Esophagus mucosa (tissue), 1 donor: ENCODE measurements at regions not wholly inside any gene's neighbourhood (a gene's known extent, or its start where the extent isn't known, plus 50 kb on each side); places are given as distances from the start of the nearest gene placed in this dataset.
"Not testable (repeated sequence)": the region's sequence is repeated elsewhere in the genome, so short reads cannot be mapped to it uniquely, and the experiment has no call there.

Experiments
- ATAC-seq: fragments of 200-7000 bp; cut with Tn5 transposase; one replicate; pipeline ENCODE4 v1.9.1; 2020
- donor health status: DM: yes; HTN: yes; CAD: no.

GRCh38 chr1:60949154-60949825 lies 133.1 kb upstream of the NFIA start:
- ATAC-seq: no peak

- no peak for ATAC-seq
Observed at GRCh38 chr1:60948486-60948885, 133.9 kb upstream of the NFIA start.

- ATAC-seq: no peak
Observed at GRCh38 chr1:60947367-60947766, 135.0 kb upstream of the NFIA start.

- no peak for ATAC-seq
Observed at GRCh38 chr1:60942896-60943638, 139.3 kb upstream of the NFIA start.

GRCh38 chr1:60942291-60942690 lies 140.1 kb upstream of the NFIA start:
- peak; percentile 97 for ATAC-seq

- not testable (repeated sequence) for ATAC-seq
Observed at GRCh38 chr1:60940685-60941084, 141.7 kb upstream of the NFIA start.

- no peak for ATAC-seq
Observed at GRCh38 chr1:60937720-60938119, 144.6 kb upstream of the NFIA start.

GRCh38 chr1:60936591-60937342 lies 145.6 kb upstream of the NFIA start:
- no peak for ATAC-seq

- no peak for ATAC-seq
Observed at GRCh38 chr1:60936163-60936562, 146.2 kb upstream of the NFIA start.

- no peak for ATAC-seq
Observed at GRCh38 chr1:60935599-60936110, 146.7 kb upstream of the NFIA start.

- no peak for ATAC-seq
Observed at GRCh38 chr1:60930130-60930529, 152.2 kb upstream of the NFIA start.

- no peak for ATAC-seq
Observed at GRCh38 chr1:60924964-60925798, 157.2 kb upstream of the NFIA start.

- ATAC-seq: no peak
Observed at GRCh38 chr1:60924165-60924564, 158.2 kb upstream of the NFIA start.

GRCh38 chr1:60923389-60924087 lies 158.8 kb upstream of the NFIA start:
- no peak for ATAC-seq

- ATAC-seq: no peak
Observed at GRCh38 chr1:60922304-60922703, 160.1 kb upstream of the NFIA start.

GRCh38 chr1:60921175-60921574 lies 161.2 kb upstream of the NFIA start:
- no peak for ATAC-seq

- no peak for ATAC-seq
Observed at GRCh38 chr1:60920561-60920960, 161.8 kb upstream of the NFIA start.

GRCh38 chr1:60918867-60919266 lies 163.5 kb upstream of the NFIA start:
- ATAC-seq: no peak

- ATAC-seq: no peak
Observed at GRCh38 chr1:60916906-60917305, 165.5 kb upstream of the NFIA start.

GRCh38 chr1:60916199-60916598 lies 166.2 kb upstream of the NFIA start:
- ATAC-seq: no peak

- ATAC-seq: no peak
Observed at GRCh38 chr1:60915441-60915840, 166.9 kb upstream of the NFIA start.

GRCh38 chr1:60914982-60915381 lies 167.4 kb upstream of the NFIA start:
- ATAC-seq: no peak
